CD1c-positive myeloid dendritic cell (primary cell): ENCODE measurements at regions not wholly inside any gene's neighbourhood (a gene's known extent, or its start where the extent isn't known, plus 50 kb on each side); places are given as distances from the start of the nearest gene placed in this dataset.

Experiments used
- DNase-seq: peaks from one replicate; pipeline ENCODE4 v3.0.0-alpha.2; 2016; ENCODE audit errors: extremely low spot score

DNA sequence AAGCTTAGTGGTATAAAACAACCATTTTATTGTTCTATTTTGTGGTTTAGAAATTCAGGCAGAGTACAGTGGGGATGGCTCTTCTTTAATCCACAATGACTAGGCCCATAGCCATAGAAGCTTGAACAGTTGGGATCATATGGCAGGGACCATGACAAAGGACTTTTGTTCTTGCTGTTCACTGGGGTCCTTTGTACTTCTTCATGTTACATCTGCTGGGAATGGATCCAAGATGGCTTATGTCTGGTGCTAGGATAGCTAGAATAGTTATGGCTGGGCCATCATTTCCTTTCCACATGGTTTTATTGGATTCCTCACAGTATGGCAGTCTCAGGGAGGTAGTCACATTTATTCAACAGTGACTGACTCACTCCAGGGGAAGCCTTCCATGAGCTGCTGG is 427.9 kb upstream of the AGTR1 start:
- DNase-seq, result no peak

DNA sequence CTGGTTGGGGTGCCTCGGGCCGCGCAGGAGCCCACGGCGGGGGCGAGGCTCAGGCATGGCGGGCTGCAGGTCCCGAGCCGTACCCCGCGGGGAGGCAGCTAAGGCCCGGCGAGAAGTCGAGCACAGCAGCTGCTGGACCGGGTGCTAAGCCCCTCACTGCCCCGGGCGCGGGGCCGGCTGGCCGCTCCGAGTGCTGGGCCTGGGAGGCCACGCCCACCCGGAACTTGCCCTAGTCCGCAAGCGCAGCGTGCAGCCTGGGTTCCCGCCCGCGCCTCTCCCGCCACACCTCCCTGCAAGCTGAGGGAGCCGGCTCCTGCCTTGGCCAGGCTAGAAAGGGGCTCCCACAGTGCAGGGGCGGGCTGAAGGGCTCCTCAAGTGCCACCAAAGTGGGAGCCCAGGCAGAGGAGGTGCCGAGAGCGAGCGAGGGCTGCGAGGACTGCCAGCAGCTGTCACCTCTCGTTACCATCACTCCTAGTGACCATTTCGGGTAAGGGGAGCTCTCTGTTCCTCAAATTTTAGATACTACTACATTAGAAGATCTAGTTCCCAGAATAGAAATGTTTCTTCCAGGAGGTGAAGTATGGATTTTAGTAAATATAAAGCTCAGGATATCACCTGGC is 417.0 kb upstream of the AGTR1 start:
- no peak for DNase-seq

DNA sequence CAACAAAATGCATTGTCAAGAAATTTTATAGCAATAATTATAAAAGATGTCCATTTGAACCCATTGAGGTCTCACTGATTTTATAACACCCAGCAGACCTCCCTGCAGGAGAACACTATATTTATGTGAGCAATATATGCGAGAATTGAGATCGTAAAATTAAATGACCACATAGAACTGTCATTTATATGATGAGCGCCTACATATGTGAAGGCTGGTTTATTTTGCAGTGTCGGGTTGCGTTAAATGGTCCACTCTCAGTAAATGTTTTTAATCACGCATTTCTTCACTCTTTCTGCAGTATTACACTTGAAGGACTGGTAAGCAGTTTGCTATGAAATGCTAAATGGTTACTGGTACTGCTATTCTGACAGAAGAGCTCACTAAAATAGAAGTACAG is 408.5 kb upstream of the AGTR1 start:
- DNase-seq, result no peak

DNA sequence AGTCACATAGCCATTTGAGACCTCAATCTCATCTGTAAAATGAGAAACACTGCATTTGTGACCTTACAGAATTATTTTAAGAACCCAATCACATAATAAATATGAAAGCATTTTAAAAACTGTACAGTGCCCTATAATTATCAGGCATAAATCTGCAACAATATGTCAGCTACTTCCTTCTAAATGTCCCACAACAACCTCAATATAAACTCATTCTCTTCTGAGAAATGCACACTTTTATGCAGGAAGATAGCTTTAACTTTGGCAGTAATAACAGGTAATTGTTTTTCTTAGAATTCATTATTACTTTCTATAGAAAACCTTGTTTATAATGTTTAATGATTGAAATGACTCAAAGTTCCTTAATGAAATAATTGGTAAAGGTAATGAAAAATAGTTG is 400.7 kb upstream of the AGTR1 start:
- no peak for DNase-seq

DNA sequence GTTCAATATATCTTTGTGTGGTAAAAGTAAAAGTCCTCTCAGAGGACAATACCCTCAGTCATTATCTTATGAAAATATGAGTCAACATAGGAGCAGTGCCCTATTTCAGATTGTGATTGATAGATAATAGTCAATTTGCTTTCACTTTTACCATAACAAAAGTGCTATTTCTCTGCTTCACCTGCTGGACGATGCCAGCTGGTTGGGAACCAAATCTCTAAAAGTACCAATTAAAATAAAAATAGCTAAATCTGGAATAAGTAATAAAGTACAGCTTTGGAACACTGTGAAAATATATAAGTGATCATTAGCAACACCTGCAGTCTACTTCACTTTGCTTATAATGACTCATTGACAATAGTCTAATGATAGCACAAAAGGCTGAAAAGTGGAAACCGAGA is 390.3 kb upstream of the AGTR1 start:
- DNase-seq, result no peak

DNA sequence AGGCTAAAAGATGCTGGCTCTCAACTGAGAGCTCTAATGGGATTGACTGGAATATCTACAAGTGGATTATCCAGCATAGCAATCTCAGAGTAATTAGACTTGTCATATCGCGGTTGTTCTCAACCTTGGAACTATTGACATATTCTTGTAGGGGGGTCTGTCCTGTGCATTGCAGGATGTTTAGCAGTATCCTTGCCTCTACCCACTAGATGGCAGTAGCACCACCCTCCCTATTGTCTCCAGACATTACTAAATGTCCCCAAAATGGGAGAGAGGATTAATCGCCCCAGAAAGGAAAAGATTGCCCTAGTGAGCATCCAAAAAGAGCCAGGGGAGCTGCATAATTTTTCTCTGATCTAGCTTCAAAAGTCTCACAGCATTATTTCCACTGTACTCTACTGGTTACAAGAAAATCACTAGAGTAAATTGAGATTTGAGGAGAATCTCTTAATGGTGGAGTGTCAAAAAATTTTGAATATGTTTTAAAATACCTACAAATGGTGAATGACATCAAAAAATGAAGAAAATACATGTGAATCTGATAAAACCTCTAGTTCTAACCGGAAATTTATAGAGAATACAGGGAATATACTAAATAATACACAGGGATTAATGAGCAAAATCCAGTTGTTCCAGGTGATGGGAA is 388.2 kb upstream of the AGTR1 start:
- peak; percentile 54 for DNase-seq

DNA sequence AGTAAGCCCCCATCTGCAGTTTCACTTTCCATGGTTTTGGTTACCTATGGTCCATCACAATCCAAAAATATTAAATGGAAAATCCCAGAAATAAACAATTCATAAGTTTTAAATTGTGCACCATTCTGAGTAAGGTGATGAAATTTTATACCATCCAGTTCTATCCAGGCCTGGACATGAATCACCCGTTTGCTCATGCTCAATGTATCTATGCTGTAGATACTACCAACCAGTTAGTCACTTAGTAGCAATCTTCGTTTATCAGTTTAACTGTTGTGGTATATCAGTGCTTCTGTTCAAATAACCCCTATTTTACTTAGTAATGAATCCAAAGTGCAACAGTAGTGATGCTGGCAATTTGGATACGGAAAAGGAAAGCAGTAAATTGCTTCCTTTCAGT is 381.9 kb upstream of the AGTR1 start:
- DNase-seq, result no peak

DNA sequence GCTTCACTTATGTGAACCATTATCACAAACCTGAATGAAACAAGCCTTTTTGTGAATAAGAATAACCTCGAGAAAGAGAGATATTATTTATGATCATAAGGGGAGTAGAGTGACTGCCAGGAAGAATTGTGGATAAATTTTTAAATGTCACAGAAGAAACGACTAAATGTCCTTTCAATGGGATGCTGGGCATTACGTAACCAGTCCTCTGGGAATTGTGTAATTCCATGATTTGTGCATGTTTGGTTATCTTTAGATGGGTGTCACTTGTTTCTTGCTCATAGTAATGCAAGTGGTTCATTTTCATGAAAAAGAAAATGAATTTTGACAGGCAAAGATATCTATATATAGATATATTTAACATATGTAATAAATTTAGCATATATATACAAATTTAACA is 379.5 kb upstream of the AGTR1 start:
- DNase-seq, result no peak

DNA sequence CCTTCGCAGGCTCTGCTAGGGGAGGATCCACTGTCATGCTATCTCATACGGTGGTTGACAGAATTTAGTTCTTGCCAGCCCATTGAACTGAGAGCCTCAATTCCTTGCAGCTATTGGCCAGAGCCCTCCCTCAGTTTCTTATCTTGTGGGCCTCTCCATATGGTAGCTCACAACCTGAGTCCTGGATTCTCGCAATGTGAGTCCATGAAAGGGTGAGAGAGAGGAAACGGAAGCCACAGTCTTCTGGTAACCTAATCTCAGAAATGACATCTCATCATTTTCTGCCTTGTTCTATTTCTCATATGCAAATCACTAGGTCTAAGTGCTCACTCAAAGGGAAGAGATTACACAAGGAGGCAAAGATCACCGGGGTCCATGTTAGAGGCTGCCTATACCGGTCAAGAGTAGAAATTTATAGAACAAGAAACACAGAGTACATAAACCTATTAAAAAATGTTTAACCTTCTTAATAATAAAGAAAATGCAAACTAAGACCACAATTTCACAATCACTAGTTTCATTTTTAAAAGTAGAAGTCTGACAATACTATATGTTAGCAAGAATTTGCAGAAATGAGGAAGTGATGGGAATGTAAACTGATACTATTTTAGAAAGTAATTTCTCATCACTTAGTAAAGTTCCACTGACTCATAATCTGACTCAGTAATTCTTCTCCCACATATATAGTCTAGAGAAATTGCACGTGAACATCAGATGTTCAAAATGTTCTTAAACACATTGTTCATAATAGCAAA is 378.4 kb upstream of the AGTR1 start:
- DNase-seq, result peak; percentile 89

DNA sequence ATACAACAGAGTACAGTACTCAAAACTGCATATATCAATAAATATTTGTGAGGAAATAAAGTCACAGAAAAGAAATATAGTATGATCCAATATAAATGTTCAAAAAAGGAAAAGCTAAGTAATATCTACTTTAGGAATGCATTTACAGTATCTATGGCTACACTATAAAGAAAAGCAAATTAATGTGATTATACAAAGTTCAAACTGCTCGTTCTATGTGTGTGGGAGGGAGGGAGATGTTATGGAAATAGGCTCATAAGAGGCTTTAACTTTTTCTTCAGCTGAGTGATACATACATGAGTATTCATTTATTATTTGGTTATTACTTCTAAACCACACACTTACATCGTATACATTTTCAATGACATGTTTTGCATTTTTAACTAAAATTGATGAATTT is 377.7 kb upstream of the AGTR1 start:
- peak; percentile 16 for DNase-seq

DNA sequence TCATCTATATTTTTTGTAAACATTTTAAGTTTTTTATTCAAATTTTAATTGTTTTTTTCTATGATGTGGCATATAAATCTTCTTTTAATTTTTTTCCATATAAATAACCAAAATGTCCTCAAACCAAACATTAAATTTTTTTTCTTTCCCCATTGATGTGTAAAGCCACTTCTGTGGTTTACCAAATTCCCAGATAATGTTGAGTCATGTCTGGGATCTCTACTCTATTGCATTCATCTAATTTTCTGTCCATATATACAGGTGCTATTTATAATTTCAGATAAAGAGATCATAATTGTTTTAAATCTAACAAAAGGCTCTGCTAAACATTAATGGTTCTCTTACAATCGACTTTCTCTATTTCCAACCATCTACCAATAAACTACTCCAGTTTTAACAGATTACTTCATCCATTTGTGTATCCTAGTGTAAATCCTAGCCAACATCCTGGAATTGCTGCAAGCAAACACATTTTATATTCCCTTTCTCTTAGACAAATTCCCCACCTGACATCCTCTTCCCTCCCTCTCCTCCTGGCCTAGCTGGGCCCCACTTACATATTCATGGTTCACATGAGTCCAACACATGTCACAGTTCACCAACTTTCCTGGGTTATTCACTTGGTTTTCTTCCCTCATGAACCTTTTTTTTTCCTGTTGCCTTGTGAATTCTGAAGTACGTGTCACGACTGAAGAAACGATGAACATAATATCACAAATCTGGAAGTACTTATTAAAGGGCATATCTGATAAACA is 368.0 kb upstream of the AGTR1 start:
- no peak for DNase-seq

DNA sequence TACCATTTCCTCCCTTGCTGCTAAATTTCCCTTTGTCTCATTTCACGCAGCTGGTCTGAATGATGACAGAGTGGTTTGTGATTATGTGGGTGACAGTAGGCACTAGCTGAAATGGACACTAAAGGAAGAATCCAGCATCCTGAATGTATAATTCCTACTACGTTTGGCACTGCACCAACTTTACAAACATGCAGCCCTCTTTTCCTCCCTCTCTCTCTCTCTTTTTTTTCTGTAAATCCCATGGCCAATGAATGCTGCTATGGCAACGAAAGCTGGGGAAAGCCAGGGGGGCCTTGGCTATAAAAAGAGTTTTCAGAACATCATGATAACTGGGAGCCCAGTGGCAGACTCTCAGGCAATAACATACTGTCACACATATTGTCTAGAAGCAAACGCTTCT is 367.2 kb upstream of the AGTR1 start:
- no peak for DNase-seq

DNA sequence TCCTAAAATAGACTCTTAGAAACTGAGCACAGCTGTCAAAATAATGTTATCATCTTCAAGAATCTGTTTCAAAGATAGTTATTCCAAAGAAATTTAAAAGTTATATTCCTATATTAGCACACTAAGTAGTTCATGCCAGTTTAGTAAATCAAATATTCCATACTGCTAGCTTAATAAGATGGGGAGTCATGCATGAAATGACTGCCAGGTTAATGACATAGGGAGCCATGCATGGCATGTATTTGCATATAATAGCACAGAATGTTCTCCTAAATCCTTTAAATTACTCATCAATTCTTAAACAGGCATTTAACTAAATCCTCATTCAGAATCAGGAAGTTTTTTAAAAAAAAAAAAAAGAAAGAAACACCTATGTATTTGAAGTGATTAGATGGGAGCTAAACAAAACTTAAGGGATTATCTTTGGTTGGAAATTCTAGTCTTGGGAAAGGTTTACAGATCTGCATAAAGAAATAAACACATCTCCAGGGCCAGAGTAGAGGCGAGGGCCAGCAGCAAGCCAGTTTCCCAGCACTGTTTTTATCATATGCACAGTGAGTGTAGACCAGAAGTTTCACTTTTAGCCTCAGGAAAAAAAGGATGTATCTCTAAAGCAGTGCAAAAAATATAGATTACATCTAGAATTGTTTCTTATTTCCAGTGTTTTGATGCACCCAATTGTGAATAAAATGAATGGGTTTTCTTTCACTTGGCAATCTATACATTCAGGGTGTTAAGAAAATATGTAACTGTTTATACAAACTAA is 366.4 kb upstream of the AGTR1 start:
- DNase-seq, result no peak

DNA sequence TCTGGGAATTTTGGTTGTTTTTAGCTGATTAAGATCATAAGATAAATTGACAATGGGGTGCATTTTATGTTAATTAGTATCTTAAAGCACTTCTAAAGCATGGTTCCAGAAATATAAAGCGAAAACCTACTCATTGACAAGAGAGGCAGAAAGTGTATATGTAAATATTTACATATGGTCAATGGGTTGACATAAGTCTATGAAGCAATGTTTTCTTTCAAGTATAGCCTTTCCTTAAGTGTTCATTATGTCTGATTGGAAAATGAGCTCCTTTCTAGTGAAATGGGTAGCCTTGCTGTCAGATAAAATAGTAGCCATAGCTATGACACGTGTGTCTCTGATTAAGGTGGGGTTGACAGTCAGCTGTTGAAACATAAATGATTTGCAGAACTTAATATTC is 365.2 kb upstream of the AGTR1 start:
- no peak for DNase-seq

DNA sequence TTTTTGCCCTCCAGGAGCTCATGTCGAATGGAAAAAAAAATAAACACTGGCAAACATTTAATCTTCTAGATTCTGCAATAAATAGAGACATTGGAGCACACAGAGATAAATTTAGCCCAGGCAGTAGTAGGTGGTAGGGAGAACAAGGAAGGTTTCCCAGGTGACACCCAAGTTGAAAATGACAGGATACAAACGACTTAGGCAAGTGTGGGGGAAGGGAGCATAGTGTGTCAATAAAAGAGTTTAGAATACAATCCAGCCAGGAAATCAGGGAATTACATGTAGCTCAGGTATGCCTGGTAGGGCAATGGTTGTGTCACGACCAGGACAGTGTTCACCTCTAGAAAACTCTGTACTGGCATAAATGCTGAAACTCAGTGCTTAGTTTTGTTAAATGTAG is 364.6 kb upstream of the AGTR1 start:
- no peak for DNase-seq

DNA sequence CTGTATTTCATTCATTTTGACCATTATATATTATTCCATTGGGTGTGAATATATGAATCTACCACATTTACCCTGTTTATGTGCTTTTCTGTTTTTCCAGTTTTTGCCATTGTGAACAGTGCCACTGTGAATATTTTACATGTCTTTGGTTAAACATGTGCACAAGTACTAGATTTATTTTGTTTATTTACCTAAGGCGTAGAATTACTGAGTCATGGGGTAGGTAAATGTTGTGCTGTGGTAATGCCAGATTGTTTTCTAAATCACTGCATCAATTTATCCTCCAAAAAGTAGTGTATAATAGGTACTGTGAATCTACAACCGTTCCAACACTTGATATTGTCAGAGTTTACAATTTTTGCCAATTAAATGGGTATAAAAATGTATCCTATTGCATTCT is 362.1 kb upstream of the AGTR1 start:
- no peak for DNase-seq

DNA sequence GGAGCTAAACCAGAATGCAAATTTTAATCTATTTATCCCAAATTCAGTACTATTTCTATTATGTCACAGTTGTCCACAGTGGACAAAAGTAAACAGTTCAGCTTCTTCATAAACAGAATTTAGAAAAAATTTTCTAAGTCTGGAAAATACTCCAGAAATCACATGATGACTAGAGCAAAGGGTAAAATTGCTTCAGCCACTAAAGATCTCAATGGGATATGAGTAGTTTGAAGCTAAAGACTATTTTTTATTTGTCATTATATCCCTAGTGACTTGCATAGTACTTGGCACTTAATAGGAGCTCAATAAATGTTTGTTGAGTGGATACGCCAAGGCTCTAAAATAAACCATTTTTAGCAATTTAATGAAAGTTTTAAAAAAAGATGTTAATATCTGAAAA is 354.3 kb upstream of the AGTR1 start:
- DNase-seq, result no peak

DNA sequence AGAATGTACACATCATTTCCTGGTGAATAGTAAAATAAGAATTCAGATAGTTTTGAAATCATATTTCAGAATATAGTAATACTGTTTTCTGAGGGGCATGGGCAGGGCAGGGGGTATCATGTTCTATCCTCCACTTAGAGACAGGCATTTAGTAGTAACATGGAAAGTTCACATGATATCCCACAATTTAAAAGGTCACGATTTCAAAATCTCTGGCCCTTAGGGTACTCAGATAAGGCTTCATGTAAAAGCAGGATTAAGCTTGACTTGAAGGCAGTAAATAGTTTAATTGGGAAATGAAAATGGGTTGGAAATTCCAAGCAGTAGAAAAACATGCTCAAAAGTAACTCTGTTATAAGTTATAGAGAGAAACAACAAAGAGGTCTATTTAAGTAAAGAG is 353.2 kb upstream of the AGTR1 start:
- DNase-seq, result no peak

DNA sequence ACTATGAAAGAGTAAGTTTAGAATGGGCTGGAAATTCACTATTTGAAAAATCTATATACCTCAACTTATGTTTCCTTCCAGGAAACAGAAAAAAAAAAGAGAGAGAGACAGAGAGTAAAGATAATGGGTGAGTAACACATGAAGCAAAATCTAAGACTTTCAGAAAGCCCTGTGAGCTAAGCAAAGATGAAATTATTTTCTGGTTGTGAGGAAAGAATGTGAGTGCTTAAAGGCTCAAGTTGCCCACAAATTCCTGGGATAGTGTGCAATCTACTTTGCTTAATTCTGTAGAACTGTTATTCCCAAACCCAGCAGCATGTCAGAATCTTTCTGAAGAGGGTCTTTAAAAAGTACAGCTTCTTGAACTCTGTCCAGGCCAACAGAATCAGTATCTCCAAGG is 337.7 kb upstream of the AGTR1 start:
- DNase-seq, result no peak

DNA sequence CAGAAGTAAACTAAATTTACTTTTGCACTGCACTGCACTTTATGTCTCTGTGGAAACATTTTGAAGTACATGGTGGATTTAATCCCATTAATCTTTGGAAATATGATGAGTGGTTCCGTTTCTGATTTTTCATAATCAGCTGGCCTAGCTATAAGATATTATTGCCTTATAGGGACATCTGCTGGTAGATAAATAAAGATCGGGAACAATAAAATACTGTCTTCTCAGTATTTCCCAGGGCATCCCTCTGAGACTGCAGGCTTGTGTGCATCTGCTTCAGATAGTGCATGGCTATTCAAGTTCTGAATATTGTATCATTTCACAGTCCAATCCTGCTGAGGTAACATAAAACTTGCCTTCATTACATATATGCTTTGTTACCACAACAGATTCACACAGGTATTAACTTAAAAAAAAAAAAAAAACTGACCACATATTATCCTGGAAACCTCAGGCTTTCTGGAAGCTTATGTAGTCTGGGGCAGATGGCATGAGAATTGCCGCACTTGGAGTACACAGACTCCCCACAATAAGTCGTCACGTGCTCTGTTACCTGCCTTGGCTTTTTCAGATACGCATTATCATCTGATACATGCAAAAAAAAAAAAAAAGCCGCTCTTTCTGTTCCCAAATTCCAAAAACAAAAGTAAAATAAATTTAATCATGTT is 330.8 kb upstream of the AGTR1 start:
- DNase-seq, result no peak

DNA sequence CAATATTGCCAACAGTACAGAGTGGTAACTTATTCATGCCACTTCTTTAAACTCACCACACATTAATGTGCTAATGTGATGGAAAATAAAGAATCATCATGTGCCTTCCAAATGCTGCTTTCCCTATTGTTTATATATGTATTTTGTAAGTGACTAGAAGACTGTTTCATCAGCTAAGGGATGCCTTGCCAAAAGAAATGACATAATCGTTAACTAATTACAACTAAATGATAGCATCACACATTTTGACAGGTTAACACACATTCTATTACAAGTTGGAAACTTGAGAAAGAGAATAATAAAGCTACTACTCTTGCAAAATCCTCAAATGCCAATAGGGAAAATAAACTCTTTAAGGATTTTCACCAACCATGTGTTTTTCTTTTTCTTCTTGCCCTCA is 329.9 kb upstream of the AGTR1 start:
- DNase-seq, result no peak
